MG63 (cell line): ENCODE measurements at regions not wholly inside any gene's neighbourhood (a gene's known extent, or its start where the extent isn't known, plus 50 kb on each side); places are given as distances from the start of the nearest gene placed in this dataset.

ENCODE experiments used
- DNase-seq: peaks from one replicate; pipeline ENCODE4 v3.0.0-alpha.2; 2020
- H3K27me3 ChIP-seq: fragments of 250-450 bp; sonication (Bioruptor Pico); 2 replicates; pipeline ENCODE4 v1.5.1; 2020; ENCODE audit warnings: mild to moderate bottlenecking, moderate library complexity
- H3K36me3 ChIP-seq: fragments of 250-450 bp; sonication (Bioruptor Pico); 2 replicates; pipeline ENCODE4 v1.5.1; 2020; ENCODE audit warnings: mild to moderate bottlenecking, moderate library complexity
- H3K4me3 ChIP-seq: fragments of 250-450 bp; sonication (Bioruptor Pico); 2 replicates; pipeline ENCODE4 v1.5.1; 2020; ENCODE audit warnings: mild to moderate bottlenecking, moderate library complexity
- H3K9me3 ChIP-seq: fragments of 250-450 bp; sonication (Bioruptor Pico); 2 replicates; pipeline ENCODE4 v1.5.1; 2020; ENCODE audit warnings: mild to moderate bottlenecking, moderate library complexity

GRCh38 chr1:226482975-226483700 lies 65.4 kb upstream of the STUM start:
- H3K27me3 ChIP-seq: no peaks in the 10 kb centered on the region; the same call in 1 of the 2 replicates
- no peak overlapping the region for H3K4me3 ChIP-seq
- DNase-seq: peak; percentile 27
- no peaks in the 10 kb centered on the region for H3K9me3 ChIP-seq
- no peaks in the 10 kb centered on the region for H3K36me3 ChIP-seq

GRCh38 chr1:226485192-226485591 lies 63.4 kb upstream of the STUM start:
- Histone ChIP-seq H3K27me3 (no peaks in the 10 kb centered on the region; the same call in 1 of the 2 replicates), H3K9me3 (no peaks in the 10 kb centered on the region), H3K36me3 (no peaks in the 10 kb centered on the region), H3K4me3 (no peak overlapping the region)
- DNase-seq: no peak

GRCh38 chr1:226486161-226486560 lies 62.4 kb upstream of the STUM start:
- H3K27me3 ChIP-seq: no peaks in the 10 kb centered on the region; the same call in 1 of the 2 replicates
- no peak for DNase-seq
- H3K9me3 ChIP-seq: no peaks in the 10 kb centered on the region
- H3K4me3 ChIP-seq: no peak overlapping the region
- H3K36me3 ChIP-seq: no peaks in the 10 kb centered on the region

GRCh38 chr1:226487921-226488320 lies 60.6 kb upstream of the STUM start:
- no peak overlapping the region for H3K4me3 ChIP-seq
- no peaks in the 10 kb centered on the region for H3K9me3 ChIP-seq
- no peaks in the 10 kb centered on the region for H3K36me3 ChIP-seq
- peak; percentile 78 for DNase-seq
- no peaks in the 10 kb centered on the region; the same call in 1 of the 2 replicates for H3K27me3 ChIP-seq

GRCh38 chr1:226489718-226490425 lies 58.7 kb upstream of the STUM start:
- Histone ChIP-seq H3K27me3 (no peaks in the 10 kb centered on the region), H3K36me3 (no peaks in the 10 kb centered on the region), H3K4me3 (no peak overlapping the region), H3K9me3 (no peaks in the 10 kb centered on the region)
- no peak for DNase-seq

- no peaks in the 10 kb centered on the region for H3K36me3 ChIP-seq
Observed at GRCh38 chr1:226490426-226490809, 58.1 kb upstream of the STUM start.

GRCh38 chr1:226491093-226491850 lies 57.3 kb upstream of the STUM start:
- no peak overlapping the region for H3K4me3 ChIP-seq
- no peaks in the 10 kb centered on the region for H3K27me3 ChIP-seq
- H3K36me3 ChIP-seq: no peaks in the 10 kb centered on the region
- no peak for DNase-seq
- no peaks in the 10 kb centered on the region for H3K9me3 ChIP-seq

More at GRCh38 chr1:226490426-226490809, 58.1 kb upstream of the STUM start:
- DNase-seq: no peak
- Histone ChIP-seq H3K9me3 (no peaks in the 10 kb centered on the region), H3K4me3 (no peak overlapping the region), H3K27me3 (no peaks in the 10 kb centered on the region)

GRCh38 chr1:226492426-226493137 lies 56.0 kb upstream of the STUM start:
- DNase-seq: no peak
- H3K4me3 ChIP-seq: no peak overlapping the region
- no peaks in the 10 kb centered on the region for H3K36me3 ChIP-seq

GRCh38 chr1:226494092-226494609 lies 54.4 kb upstream of the STUM start:
- no peaks in the 10 kb centered on the region for H3K27me3 ChIP-seq
- H3K9me3 ChIP-seq: no peaks in the 10 kb centered on the region
- no peak overlapping the region for H3K4me3 ChIP-seq
- H3K36me3 ChIP-seq: no peaks in the 10 kb centered on the region
- no peak for DNase-seq

More at GRCh38 chr1:226492426-226493137, 56.0 kb upstream of the STUM start:
- Histone ChIP-seq H3K27me3 (no peaks in the 10 kb centered on the region), H3K9me3 (no peaks in the 10 kb centered on the region)

- Histone ChIP-seq H3K4me3 (no peak overlapping the region), H3K36me3 (no peaks in the 10 kb centered on the region), H3K27me3 (no peaks in the 10 kb centered on the region; the same call in none of the 2 replicates), H3K9me3 (no peaks in the 10 kb centered on the region)
- DNase-seq: no peak
Observed at GRCh38 chr1:226495716-226496115, 52.8 kb upstream of the STUM start.

- no peaks in the 10 kb centered on the region for H3K36me3 ChIP-seq
- no peak for DNase-seq
- H3K4me3 ChIP-seq: no peak overlapping the region
- no peaks in the 10 kb centered on the region for H3K9me3 ChIP-seq
- H3K27me3 ChIP-seq: peaks cover 3% of the 10 kb centered on the region
Observed at GRCh38 chr1:226496453-226497015, 52.0 kb upstream of the STUM start.

- 0 out of 2 replicates have a peak, but pooled peaks cover 2% of the 10 kb centered on the region for H3K9me3 ChIP-seq
- H3K4me3 ChIP-seq: no peak overlapping the region
- H3K36me3 ChIP-seq: no peaks in the 10 kb centered on the region
- H3K27me3 ChIP-seq: peaks cover 10% of the 10 kb centered on the region
- no peak for DNase-seq
Observed at GRCh38 chr1:226497276-226497833, 51.2 kb upstream of the STUM start.

- no peak for DNase-seq
- H3K9me3 ChIP-seq: peaks cover 2% of the 10 kb centered on the region; the same call in 1 of the 2 replicates
Observed at GRCh38 chr1:226497991-226498639, 50.4 kb upstream of the STUM start.

GRCh38 chr1:226498640-226499008 lies 49.9 kb upstream of the STUM start:
- H3K4me3 ChIP-seq: no peak overlapping the region
- H3K9me3 ChIP-seq: peaks cover 5% of the 10 kb centered on the region; the same call in 1 of the 2 replicates
- peaks cover 23% of the 10 kb centered on the region for H3K27me3 ChIP-seq
- no peak for DNase-seq
- H3K36me3 ChIP-seq: no peaks in the 10 kb centered on the region

More at GRCh38 chr1:226497991-226498639, 50.4 kb upstream of the STUM start:
- Histone ChIP-seq H3K36me3 (no peaks in the 10 kb centered on the region), H3K4me3 (no peak overlapping the region), H3K27me3 (peaks cover 18% of the 10 kb centered on the region)
